Motor neuron (in vitro differentiated cells): ENCODE measurements at regions not wholly inside any gene's neighbourhood (a gene's known extent, or its start where the extent isn't known, plus 50 kb on each side); places are given as distances from the start of the nearest gene placed in this dataset.
A peak's percentile ranks its signal among the peaks of the same experiment; 100 is the strongest.

Experiments used
- ATAC-seq, 8 experiments: fragments of 200-7000 bp; cut with Tn5 transposase; replicated peaks in 6 of 8; 2 replicates each; pipeline ENCODE4 v1.8.0; 2021; ENCODE audit warnings: mild to moderate bottlenecking in 8 of 8, moderate library complexity in 8 of 8
- H3K27ac ChIP-seq, 2 donors: fragments of 250-450 bp; sonication (Bioruptor Pico); 2 replicates each; pipeline ENCODE4 v1.9.0; 2021; ENCODE audit warnings: antibody characterized with exemption in 2 of 2, mild to moderate bottlenecking in 2 of 2, moderate library complexity in 1 of 2
- H3K4me1 ChIP-seq, 2 donors: fragments of 250-450 bp; sonication (Bioruptor Pico); replicated peaks in 1 of 2; 2 replicates each; pipeline ENCODE4 v1.6.1; 2021; ENCODE audit warnings: antibody characterized with exemption in 2 of 2, mild to moderate bottlenecking in 2 of 2, moderate library complexity in 1 of 2
- H3K4me3 ChIP-seq, 5 donors: fragments of 250-450 bp; sonication (Bioruptor Pico); 2 replicates each; pipeline ENCODE4 v1.9.0; 2021; ENCODE audit warnings: antibody characterized with exemption in 5 of 5, mild to moderate bottlenecking in 5 of 5, moderate library complexity in 4 of 5
- WGBS, 10 experiments: fragments of 450-650 bp; shearing (Covaris generic); methylation state at CpG; one replicate each; pipeline ENCODE4 v1.0.0; 2022; 5-methylcytosine and 5-hydroxymethylcytosine counted together
- in situ Hi-C, 9 experiments: fragments of 400-800 bp; cut with MboI; loops; one replicate each; pipeline ENCODE4 v1.15.0; 2021; ENCODE audit warnings: low sequenced_read_pairs in 9 of 9, low pct_unique_long_range_greater_than_20kb in 2 of 9; ENCODE audit not compliant: unreplicated experiment in 9 of 9

GRCh38 chr3:30462721-30463470, 143.5 kb upstream of the TGFBR2 start:
- in situ Hi-C loops, result no loop called here
- Histone ChIP-seq H3K27ac (no peak overlapping the region), H3K4me3 (no peak overlapping the region), H3K4me1 (no peaks in the 10 kb centered on the region)
- ATAC-seq, result no peak
- WGBS, 10 experiments, result 0 to 81% (median 43%) methylated on average over 1 to 2 of the region's 2 CpGs; no CpG with 5 or more reads in 3 of the 10 experiments

- no peak overlapping the region for H3K27ac ChIP-seq
- H3K4me3 ChIP-seq, result no peak overlapping the region
- H3K4me1 ChIP-seq, result no peaks in the 10 kb centered on the region
- in situ Hi-C loops, result no loop called here
- no peak for ATAC-seq
Observed at GRCh38 chr3:30464381-30464780, 142.0 kb upstream of the TGFBR2 start.

- in situ Hi-C loops, result no loop called here
- Histone ChIP-seq H3K4me3 (no peak overlapping the region), H3K4me1 (no peaks in the 10 kb centered on the region), H3K27ac (no peak overlapping the region)
- ATAC-seq, result no peak
- 67 to 83% (median 70%) methylated on average over 1 to 2 of the region's 2 CpGs; no CpG with 5 or more reads in 6 of the 10 experiments for WGBS, 10 experiments
Observed at GRCh38 chr3:30465454-30465853, 140.9 kb upstream of the TGFBR2 start.

GRCh38 chr3:30467596-30468238, 138.7 kb upstream of the TGFBR2 start:
- in situ Hi-C loops, result no loop called here
- Histone ChIP-seq H3K27ac (no peak overlapping the region), H3K4me3 (no peak overlapping the region), H3K4me1 (no peaks in the 10 kb centered on the region)
- no peak for ATAC-seq
- WGBS, 10 experiments, result 38 to 100% (median 89%) methylated on average over 1 of the region's 1 CpG; no CpG with 5 or more reads in 3 of the 10 experiments

- no peak overlapping the region for H3K4me3 ChIP-seq
- H3K4me1 ChIP-seq, result no peaks in the 10 kb centered on the region
- no peak for ATAC-seq
- in situ Hi-C loops, result no loop called here
- no peak overlapping the region for H3K27ac ChIP-seq
Observed at GRCh38 chr3:30469133-30469532, 137.3 kb upstream of the TGFBR2 start.

GRCh38 chr3:30470496-30470895, 135.9 kb upstream of the TGFBR2 start:
- no peak overlapping the region for H3K27ac ChIP-seq
- no peak overlapping the region for H3K4me3 ChIP-seq
- 62 to 100% (median 76%) methylated on average over 1 to 2 of the region's 2 CpGs for WGBS, 10 experiments
- no peak for ATAC-seq
- no peaks in the 10 kb centered on the region for H3K4me1 ChIP-seq
- in situ Hi-C loops, result no loop called here

GRCh38 chr3:30471066-30471465, 135.3 kb upstream of the TGFBR2 start:
- WGBS, 10 experiments, result 14 to 100% (median 73%) methylated on average over 1 to 2 of the region's 2 CpGs; no CpG with 5 or more reads in 5 of the 10 experiments
- Histone ChIP-seq H3K4me1 (no peaks in the 10 kb centered on the region), H3K4me3 (no peak overlapping the region), H3K27ac (no peak overlapping the region)
- in situ Hi-C loops, result no loop called here
- ATAC-seq, result peak in 2 of 8 experiments; percentile 28 to 62

GRCh38 chr3:30471796-30472489, 134.5 kb upstream of the TGFBR2 start:
- no peak for ATAC-seq
- in situ Hi-C loops, result no loop called here
- H3K27ac ChIP-seq, result no peak overlapping the region

GRCh38 chr3:30473374-30474051, 132.9 kb upstream of the TGFBR2 start:
- Histone ChIP-seq H3K4me1 (no peaks in the 10 kb centered on the region), H3K4me3 (no peak overlapping the region), H3K27ac (no peak overlapping the region)
- 0 to 100% (median 83%) methylated on average over 1 to 3 of the region's 3 CpGs; no CpG with 5 or more reads in 1 of the 10 experiments for WGBS, 10 experiments
- in situ Hi-C loops, result no loop called here
- ATAC-seq, result peak in 2 of 8 experiments; percentile 47 to 77

More at GRCh38 chr3:30471796-30472489, 134.5 kb upstream of the TGFBR2 start:
- Histone ChIP-seq H3K4me1 (no peaks in the 10 kb centered on the region), H3K4me3 (no peak overlapping the region)

- in situ Hi-C loops, result no loop called here
- Histone ChIP-seq H3K27ac (no peak overlapping the region), H3K4me3 (no peak overlapping the region), H3K4me1 (no peaks in the 10 kb centered on the region)
- ATAC-seq, result no peak
- 50 to 86% (median 83%) methylated on average over 1 of the region's 1 CpG; no CpG with 5 or more reads in 2 of the 10 experiments for WGBS, 10 experiments
Observed at GRCh38 chr3:30474371-30474770, 132.0 kb upstream of the TGFBR2 start.

GRCh38 chr3:30475038-30475808, 131.2 kb upstream of the TGFBR2 start:
- in situ Hi-C loops, result no loop called here
- H3K4me3 ChIP-seq, result no peak overlapping the region
- H3K4me1 ChIP-seq, result no peaks in the 10 kb centered on the region
- H3K27ac ChIP-seq, result no peak overlapping the region
- WGBS, 10 experiments, result 80 to 100% (median 93%) methylated on average over 1 to 5 of the region's 5 CpGs; no CpG with 5 or more reads in 1 of the 10 experiments
- no peak for ATAC-seq

- ATAC-seq, result no peak
Observed at GRCh38 chr3:30475809-30476178, 130.6 kb upstream of the TGFBR2 start.

More at GRCh38 chr3:30475809-30476178, 130.6 kb upstream of the TGFBR2 start:
- Histone ChIP-seq H3K4me1 (no peaks in the 10 kb centered on the region), H3K27ac (no peak overlapping the region), H3K4me3 (no peak overlapping the region)
- WGBS, 10 experiments, result 86 to 100% (median 95%) methylated on average over 1 to 2 of the region's 2 CpGs; no CpG with 5 or more reads in 1 of the 10 experiments
- in situ Hi-C loops, result no loop called here
